K562 (cell line): ENCODE measurements at regions not wholly inside any gene's neighbourhood (a gene's known extent, or its start where the extent isn't known, plus 50 kb on each side); places are given as distances from the start of the nearest gene placed in this dataset.

ENCODE experiments used
- ARID2 ChIP-seq: fragments of 450-650 bp; IDR thresholded peaks from 2 replicates; pipeline ENCODE4 v1.6.1; 2017; ENCODE audit warnings: antibody characterized with exemption, mild to moderate bottlenecking
- KDM5B ChIP-seq: fragments of 200-600 bp; sonication (generic); IDR thresholded peaks from 2 replicates; pipeline ENCODE4 v1.6.1; 2012; ENCODE audit warnings: low read depth, mild to moderate bottlenecking, moderate library complexity, low read length, control low read depth, inconsistent platforms; ENCODE audit not compliant: insufficient replicate concordance
- MAFK ChIP-seq: IDR thresholded peaks from 2 replicates; pipeline ENCODE4 v1.6.1; 2011; ENCODE audit warnings: low read length, improper control_type of control experiment
- NELFE ChIP-seq: IDR thresholded peaks from 2 replicates; pipeline ENCODE4 v1.6.1; 2011; ENCODE audit warnings: mild to moderate bottlenecking; ENCODE audit not compliant: insufficient read depth, insufficient read length
- PHTF2 ChIP-seq: fragments of 250-450 bp; sonication (Bioruptor Pico); IDR thresholded peaks from 2 replicates; pipeline ENCODE4 v1.5.0; 2021; ENCODE audit warnings: mild to moderate bottlenecking
- STAT5A ChIP-seq: IDR thresholded peaks from 2 replicates; pipeline ENCODE4 v1.6.1; 2012; ENCODE audit warnings: low read length, inconsistent platforms, borderline replicate concordance
- TCFL5 ChIP-seq: fragments of 250-450 bp; sonication (Bioruptor Pico); conservative IDR thresholded peaks from 2 replicates; pipeline ENCODE4 v1.6.1; 2021; ENCODE audit warnings: mild to moderate bottlenecking, moderate library complexity, matching md5 sums
- ZNF695 ChIP-seq: fragments of 450-650 bp; formaldehyde crosslinking; IDR thresholded peaks from 2 replicates; pipeline ENCODE4 v1.4.0; 2020; ENCODE audit warnings: mild to moderate bottlenecking, moderate library complexity
- ZNF75A ChIP-seq: fragments of 450-650 bp; formaldehyde crosslinking; IDR thresholded peaks from 2 replicates; pipeline ENCODE4 v1.4.0; 2020; ENCODE audit warnings: mild to moderate bottlenecking
- TF ChIP-seq, protein P1 (sequence below): fragments of 450-650 bp; IDR thresholded peaks from 2 replicates; pipeline ENCODE4 v1.6.1; 2016; ENCODE audit warnings: mild to moderate bottlenecking, moderate library complexity
- TF ChIP-seq, protein P2 (sequence below): sonication (generic); formaldehyde crosslinking; IDR thresholded peaks from 2 replicates; pipeline ENCODE4 v1.9.0; 2022; ENCODE audit warnings: mild to moderate bottlenecking, missing genetic modification reagents
- TF ChIP-seq, protein P3 (sequence below): fragments of 250-450 bp; sonication (Bioruptor Pico); IDR thresholded peaks from 2 replicates; pipeline ENCODE4 v1.8.0; 2022; ENCODE audit warnings: moderate library complexity, mild to moderate bottlenecking, inconsistent platforms
- TF ChIP-seq, protein P4 (sequence below): conservative IDR thresholded peaks from 2 replicates; pipeline ENCODE4 v1.6.1; 2011; ENCODE audit warnings: low read depth, mild to moderate bottlenecking, low read length; ENCODE audit not compliant: control insufficient read depth

DNA sequence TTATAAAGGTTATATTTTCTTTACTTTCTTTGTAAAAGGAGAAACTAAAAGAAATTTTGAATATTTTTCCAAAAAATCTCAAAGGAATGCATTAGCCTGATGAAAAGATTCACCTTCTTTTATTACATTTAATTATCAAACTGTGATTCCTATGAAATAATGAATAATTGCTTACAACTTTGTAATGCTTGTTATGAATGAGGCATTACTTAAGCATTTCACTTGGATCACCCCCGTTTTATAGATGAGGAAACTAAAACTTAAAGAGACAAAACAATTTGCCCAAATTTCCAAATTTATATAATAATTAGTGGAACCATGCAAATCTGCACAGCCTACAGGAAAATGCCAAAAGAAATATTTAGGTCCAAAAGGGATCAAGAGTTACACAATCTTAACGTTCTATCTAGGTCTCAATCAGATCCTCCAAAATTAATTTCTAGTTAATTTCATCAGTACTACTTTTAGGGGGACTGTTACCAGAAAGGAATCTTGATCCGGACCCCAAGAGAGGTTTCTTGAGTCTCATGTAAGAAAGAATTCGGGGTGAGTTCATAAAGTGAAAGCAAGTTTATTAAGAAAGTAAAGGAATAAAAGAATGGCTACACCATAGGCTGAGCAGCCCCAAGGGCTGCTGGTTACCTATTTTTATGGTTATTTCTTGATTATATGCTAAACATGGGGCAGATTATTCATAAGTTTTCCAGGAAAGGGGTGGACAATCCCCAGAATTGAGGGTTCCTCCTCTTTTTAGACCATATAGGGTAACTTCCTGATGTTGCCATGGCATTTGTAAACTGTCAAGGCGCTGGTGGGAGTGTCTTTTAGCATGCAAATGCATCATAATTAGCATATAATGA is 288.0 kb downstream of the ADGB start (continued):
- TF ChIP-seq, protein P1, sequence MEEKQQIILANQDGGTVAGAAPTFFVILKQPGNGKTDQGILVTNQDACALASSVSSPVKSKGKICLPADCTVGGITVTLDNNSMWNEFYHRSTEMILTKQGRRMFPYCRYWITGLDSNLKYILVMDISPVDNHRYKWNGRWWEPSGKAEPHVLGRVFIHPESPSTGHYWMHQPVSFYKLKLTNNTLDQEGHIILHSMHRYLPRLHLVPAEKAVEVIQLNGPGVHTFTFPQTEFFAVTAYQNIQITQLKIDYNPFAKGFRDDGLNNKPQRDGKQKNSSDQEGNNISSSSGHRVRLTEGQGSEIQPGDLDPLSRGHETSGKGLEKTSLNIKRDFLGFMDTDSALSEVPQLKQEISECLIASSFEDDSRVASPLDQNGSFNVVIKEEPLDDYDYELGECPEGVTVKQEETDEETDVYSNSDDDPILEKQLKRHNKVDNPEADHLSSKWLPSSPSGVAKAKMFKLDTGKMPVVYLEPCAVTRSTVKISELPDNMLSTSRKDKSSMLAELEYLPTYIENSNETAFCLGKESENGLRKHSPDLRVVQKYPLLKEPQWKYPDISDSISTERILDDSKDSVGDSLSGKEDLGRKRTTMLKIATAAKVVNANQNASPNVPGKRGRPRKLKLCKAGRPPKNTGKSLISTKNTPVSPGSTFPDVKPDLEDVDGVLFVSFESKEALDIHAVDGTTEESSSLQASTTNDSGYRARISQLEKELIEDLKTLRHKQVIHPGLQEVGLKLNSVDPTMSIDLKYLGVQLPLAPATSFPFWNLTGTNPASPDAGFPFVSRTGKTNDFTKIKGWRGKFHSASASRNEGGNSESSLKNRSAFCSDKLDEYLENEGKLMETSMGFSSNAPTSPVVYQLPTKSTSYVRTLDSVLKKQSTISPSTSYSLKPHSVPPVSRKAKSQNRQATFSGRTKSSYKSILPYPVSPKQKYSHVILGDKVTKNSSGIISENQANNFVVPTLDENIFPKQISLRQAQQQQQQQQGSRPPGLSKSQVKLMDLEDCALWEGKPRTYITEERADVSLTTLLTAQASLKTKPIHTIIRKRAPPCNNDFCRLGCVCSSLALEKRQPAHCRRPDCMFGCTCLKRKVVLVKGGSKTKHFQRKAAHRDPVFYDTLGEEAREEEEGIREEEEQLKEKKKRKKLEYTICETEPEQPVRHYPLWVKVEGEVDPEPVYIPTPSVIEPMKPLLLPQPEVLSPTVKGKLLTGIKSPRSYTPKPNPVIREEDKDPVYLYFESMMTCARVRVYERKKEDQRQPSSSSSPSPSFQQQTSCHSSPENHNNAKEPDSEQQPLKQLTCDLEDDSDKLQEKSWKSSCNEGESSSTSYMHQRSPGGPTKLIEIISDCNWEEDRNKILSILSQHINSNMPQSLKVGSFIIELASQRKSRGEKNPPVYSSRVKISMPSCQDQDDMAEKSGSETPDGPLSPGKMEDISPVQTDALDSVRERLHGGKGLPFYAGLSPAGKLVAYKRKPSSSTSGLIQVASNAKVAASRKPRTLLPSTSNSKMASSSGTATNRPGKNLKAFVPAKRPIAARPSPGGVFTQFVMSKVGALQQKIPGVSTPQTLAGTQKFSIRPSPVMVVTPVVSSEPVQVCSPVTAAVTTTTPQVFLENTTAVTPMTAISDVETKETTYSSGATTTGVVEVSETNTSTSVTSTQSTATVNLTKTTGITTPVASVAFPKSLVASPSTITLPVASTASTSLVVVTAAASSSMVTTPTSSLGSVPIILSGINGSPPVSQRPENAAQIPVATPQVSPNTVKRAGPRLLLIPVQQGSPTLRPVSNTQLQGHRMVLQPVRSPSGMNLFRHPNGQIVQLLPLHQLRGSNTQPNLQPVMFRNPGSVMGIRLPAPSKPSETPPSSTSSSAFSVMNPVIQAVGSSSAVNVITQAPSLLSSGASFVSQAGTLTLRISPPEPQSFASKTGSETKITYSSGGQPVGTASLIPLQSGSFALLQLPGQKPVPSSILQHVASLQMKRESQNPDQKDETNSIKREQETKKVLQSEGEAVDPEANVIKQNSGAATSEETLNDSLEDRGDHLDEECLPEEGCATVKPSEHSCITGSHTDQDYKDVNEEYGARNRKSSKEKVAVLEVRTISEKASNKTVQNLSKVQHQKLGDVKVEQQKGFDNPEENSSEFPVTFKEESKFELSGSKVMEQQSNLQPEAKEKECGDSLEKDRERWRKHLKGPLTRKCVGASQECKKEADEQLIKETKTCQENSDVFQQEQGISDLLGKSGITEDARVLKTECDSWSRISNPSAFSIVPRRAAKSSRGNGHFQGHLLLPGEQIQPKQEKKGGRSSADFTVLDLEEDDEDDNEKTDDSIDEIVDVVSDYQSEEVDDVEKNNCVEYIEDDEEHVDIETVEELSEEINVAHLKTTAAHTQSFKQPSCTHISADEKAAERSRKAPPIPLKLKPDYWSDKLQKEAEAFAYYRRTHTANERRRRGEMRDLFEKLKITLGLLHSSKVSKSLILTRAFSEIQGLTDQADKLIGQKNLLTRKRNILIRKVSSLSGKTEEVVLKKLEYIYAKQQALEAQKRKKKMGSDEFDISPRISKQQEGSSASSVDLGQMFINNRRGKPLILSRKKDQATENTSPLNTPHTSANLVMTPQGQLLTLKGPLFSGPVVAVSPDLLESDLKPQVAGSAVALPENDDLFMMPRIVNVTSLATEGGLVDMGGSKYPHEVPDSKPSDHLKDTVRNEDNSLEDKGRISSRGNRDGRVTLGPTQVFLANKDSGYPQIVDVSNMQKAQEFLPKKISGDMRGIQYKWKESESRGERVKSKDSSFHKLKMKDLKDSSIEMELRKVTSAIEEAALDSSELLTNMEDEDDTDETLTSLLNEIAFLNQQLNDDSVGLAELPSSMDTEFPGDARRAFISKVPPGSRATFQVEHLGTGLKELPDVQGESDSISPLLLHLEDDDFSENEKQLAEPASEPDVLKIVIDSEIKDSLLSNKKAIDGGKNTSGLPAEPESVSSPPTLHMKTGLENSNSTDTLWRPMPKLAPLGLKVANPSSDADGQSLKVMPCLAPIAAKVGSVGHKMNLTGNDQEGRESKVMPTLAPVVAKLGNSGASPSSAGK: no peak
- TF ChIP-seq TCFL5 (CRISPR knock-in tag) (peak; percentile 83; the same call in 1 of the 2 replicates), MAFK (no peak), NELFE (no peak), ZNF695 (CRISPR knock-in tag) (no peak), ZNF75A (CRISPR knock-in tag) (peak; percentile 83), PHTF2 (CRISPR knock-in tag) (peak; percentile 94), STAT5A (peak; percentile 99), ARID2 (no peak), KDM5B (peak; percentile 78)
- TF ChIP-seq, protein P2, sequence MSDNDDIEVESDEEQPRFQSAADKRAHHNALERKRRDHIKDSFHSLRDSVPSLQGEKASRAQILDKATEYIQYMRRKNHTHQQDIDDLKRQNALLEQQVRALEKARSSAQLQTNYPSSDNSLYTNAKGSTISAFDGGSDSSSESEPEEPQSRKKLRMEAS (CRISPR knock-in tag): no peak
- TF ChIP-seq, protein P3, sequence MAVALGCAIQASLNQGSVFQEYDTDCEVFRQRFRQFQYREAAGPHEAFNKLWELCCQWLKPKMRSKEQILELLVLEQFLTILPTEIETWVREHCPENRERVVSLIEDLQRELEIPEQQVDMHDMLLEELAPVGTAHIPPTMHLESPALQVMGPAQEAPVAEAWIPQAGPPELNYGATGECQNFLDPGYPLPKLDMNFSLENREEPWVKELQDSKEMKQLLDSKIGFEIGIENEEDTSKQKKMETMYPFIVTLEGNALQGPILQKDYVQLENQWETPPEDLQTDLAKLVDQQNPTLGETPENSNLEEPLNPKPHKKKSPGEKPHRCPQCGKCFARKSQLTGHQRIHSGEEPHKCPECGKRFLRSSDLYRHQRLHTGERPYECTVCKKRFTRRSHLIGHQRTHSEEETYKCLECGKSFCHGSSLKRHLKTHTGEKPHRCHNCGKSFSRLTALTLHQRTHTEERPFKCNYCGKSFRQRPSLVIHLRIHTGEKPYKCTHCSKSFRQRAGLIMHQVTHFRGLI (CRISPR knock-in tag): peak; percentile 89
- TF ChIP-seq, protein P4, sequence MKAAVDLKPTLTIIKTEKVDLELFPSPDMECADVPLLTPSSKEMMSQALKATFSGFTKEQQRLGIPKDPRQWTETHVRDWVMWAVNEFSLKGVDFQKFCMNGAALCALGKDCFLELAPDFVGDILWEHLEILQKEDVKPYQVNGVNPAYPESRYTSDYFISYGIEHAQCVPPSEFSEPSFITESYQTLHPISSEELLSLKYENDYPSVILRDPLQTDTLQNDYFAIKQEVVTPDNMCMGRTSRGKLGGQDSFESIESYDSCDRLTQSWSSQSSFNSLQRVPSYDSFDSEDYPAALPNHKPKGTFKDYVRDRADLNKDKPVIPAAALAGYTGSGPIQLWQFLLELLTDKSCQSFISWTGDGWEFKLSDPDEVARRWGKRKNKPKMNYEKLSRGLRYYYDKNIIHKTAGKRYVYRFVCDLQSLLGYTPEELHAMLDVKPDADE: no peak
